GM18505 (cell line): ENCODE measurements at regions not wholly inside any gene's neighbourhood (a gene's known extent, or its start where the extent isn't known, plus 50 kb on each side); places are given as distances from the start of the nearest gene placed in this dataset.
"Not testable (repeated sequence)": the region's sequence is repeated elsewhere in the genome, so short reads cannot be mapped to it uniquely, and the experiment has no call there.

ENCODE experiments used
- ATAC-seq: cut with Tn5 transposase; IDR thresholded peaks from one replicate; pipeline ENCODE4 v1.9.1; 2021; ENCODE audit not compliant: unreplicated experiment
- POLR2A ChIP-seq: IDR thresholded peaks from 4 replicates; pipeline ENCODE4 v1.6.1; 2011; ENCODE audit warnings: borderline replicate concordance; ENCODE audit not compliant: insufficient read depth, insufficient read length; ENCODE audit errors: extremely low read depth

DNA sequence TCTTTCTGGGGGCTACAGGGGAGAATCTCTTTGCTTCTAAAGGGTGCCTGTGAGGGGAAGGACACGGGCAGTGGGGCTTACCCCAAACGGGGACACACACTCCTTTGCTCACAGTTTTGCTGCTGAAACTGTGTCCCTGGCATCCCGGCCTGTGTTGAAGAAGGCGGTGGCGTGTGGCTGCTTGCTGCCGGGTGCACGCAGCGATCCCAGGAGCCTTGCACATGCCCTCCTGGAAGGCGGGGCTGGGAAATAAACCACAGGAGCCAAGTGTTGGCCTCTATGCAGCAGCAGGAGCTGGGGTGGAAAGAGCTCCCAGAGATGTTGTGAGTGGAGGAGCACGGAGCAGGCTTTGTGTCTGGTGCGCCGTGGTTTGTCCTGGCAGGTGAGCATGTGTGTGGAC lies 131.0 kb upstream of the CIBAR2 start:
- no peak for ATAC-seq
- no peak for TF ChIP-seq POLR2A

GRCh38 chr16:85244452-85244851 lies 132.2 kb upstream of the CIBAR2 start:
- not testable (repeated sequence) for ATAC-seq

- TF ChIP-seq POLR2A = no peak
- ATAC-seq = no peak
Observed at GRCh38 chr16:85245307-85246172, 133.3 kb upstream of the CIBAR2 start.

DNA sequence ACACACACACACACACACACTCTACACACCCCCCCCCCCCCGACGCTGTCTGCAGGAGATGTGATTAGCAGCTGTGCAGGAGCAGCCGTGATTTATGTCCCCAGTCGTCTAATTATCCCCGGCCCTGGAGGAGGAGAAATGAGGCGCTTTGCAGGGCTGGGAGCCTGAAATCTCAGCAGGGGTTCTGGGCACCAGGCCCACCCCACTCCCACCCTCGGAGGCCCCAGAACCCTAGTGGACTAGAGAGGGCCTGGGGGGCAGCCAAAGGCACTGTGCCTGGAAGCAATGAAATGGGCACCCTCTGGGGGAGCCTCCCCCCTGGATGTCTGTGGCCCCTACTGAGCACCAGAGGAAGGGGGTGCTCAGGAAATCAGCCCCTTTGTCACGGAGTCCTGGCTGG lies 134.2 kb upstream of the CIBAR2 start:
- ATAC-seq = no peak
- TF ChIP-seq POLR2A = no peak

DNA sequence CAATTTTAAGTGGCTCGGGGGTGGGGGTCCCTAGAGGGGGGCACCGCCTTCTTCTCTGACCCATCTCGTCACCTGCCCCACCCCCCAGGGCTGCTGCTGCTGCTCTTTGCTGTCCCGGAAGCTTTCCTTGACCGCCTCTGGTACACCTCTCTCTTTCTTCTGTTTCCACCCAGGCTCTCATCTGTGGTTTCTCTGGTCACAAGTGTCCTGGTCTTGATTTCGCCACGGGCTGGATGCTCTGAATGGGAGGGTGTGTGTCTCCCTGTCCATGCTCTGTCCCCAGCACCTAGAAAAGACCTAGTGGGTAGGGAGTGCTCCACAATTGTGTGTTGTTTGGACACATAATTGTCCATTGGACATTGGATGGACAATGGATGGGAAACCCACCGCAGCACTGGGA lies 134.7 kb upstream of the CIBAR2 start:
- no peak for TF ChIP-seq POLR2A
- ATAC-seq = no peak

GRCh38 chr16:85248342-85248741 lies 136.1 kb upstream of the CIBAR2 start:
- no peak for ATAC-seq
- TF ChIP-seq POLR2A = no peak

GRCh38 chr16:85248857-85249256 lies 136.6 kb upstream of the CIBAR2 start:
- TF ChIP-seq POLR2A = no peak
- no peak for ATAC-seq

DNA sequence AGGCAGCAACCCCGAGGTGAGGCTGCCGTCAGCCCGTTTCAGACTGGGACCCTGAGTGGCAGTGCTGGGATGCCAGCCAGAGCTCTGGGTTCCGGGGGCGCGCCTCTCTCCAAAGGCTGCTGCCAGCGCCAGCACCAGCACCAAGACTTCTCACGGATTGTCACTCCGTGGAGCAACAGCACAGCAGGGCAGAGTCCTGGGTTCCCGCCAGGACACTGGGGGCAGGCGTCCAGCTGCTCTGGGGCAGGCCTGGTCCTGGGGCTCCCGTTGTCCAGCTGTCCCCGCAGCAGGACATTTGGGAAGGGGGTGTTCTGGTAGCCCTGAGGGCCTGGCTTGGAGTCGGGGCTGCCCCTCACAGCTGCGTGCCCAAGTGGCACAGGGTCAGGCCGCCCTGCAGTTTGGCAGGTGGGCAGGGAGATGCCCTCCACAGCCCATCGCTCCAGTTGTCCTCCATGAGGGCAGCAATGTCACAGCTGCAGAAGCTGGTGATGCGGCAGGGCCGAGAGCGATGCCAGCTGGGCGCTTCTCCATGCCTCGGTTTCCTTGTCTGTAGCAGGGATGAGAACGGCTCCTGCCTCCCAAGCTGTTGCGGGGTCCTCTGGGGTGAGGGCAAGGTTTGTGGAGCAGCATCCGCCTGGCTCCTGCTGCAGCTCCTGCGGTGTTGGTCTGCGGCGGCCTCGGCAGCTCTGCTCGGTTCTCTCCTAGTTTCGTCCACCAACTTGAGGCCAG lies 137.3 kb upstream of the CIBAR2 start:
- TF ChIP-seq POLR2A = no peak
- no peak for ATAC-seq

GRCh38 chr16:85250147-85250463 lies 137.8 kb upstream of the CIBAR2 start:
- no peak for ATAC-seq
- TF ChIP-seq POLR2A = no peak

- no peak for TF ChIP-seq POLR2A
- no peak for ATAC-seq
Observed at GRCh38 chr16:85250609-85251223, 138.4 kb upstream of the CIBAR2 start.

DNA sequence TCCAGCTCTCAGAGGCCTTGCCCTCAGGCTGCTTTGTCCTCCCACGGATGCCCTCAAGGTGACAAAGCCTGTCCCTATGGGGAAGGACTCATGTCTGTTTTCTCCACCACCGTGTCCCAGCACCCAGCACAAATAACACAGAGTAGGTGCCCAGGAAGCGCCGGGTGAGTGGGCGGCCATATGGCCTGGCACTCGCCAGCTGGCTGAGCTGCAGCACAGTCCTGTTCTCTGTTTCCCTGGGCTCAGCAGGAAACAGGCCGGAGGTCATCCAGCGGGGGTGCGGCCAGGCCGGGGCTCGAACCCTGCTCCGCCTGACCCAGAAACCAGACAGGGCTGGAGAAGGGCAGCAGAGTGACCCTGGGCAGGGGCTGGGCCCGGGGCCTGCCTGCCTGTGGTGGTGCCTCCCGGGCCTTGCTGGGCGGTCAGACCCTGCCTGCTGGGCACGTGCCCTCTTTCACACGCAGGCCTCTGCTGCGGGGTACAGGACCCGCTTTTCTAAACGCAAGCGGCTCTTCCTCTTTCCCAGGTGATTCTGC lies 139.0 kb upstream of the CIBAR2 start:
- TF ChIP-seq POLR2A = no peak
- ATAC-seq = no peak

DNA sequence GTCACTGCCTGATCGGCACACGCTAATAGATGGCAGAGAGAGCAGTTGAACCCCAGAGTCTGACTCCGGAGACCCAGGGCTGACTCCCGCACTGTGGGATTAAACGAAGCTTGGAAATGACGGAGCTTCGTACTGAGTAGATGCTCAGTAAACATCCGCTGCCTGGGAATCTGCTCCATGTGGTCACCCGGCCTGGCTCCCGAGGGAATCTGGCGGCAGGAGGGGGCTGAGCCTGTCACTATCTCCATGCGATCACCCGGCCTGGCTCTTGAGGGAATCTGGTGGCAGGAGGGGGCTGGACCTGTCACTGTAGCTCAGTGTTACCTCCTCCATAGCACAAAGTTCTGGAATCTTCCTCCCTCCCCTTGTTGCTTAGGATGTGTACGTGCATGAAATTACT lies 139.7 kb upstream of the CIBAR2 start:
- no peak for TF ChIP-seq POLR2A
- ATAC-seq = no peak

GRCh38 chr16:85252461-85252860 lies 140.2 kb upstream of the CIBAR2 start:
- ATAC-seq = no peak
- no peak for TF ChIP-seq POLR2A
